Panc1 (cell line): ENCODE measurements at regions not wholly inside any gene's neighbourhood (a gene's known extent, or its start where the extent isn't known, plus 50 kb on each side); places are given as distances from the start of the nearest gene placed in this dataset.

Experiments
- ATAC-seq: fragments of 200-7000 bp; cut with Tn5 transposase; 2 replicates; pipeline ENCODE4 v1.9.1; 2020; ENCODE audit warnings: mild to moderate bottlenecking, moderate library complexity
- BruUV-seq: library from RNA; stranded (reverse); fragments of 400-500 nt; replicated peaks from 2 replicates; lab custom pipeline; 2021; lab: Mats Ljungman, UMichigan
- CTCF ChIA-PET: fragments of 300-600 bp; sonication (Branson Sonifier 250); formaldehyde crosslinking; loops from one replicate; lab custom pipeline; 2022; ENCODE audit warnings: antibody characterized with exemption; lab: Charles Lee
- POLR2A ChIA-PET: fragments of 300-600 bp; sonication (Branson Sonifier 250); formaldehyde crosslinking; loops from one replicate; lab custom pipeline; 2022; ENCODE audit warnings: antibody characterized with exemption; lab: Charles Lee
- DNase-seq: peaks from one replicate; pipeline ENCODE4 v3.0.0-alpha.2; 2010; ENCODE audit warnings: low read depth, low spot score
- H3K27ac ChIP-seq: 2 replicates; pipeline ENCODE4 v1.5.1; 2011; ENCODE audit warnings: mild to moderate bottlenecking, low read length, inconsistent platforms
- H3K27me3 ChIP-seq: fragments of 200-500 bp; sonication (Bioruptor generic); 2 replicates; pipeline ENCODE4 v1.6.0; 2014; ENCODE audit warnings: low read length, inconsistent platforms; ENCODE audit not compliant: control insufficient read depth, insufficient read depth
- H3K36me3 ChIP-seq: fragments of 200-500 bp; sonication (Bioruptor generic); 2 replicates; pipeline ENCODE4 v1.5.1; 2014; ENCODE audit warnings: inconsistent platforms, mild to moderate bottlenecking, low read length, moderate library complexity; ENCODE audit not compliant: control insufficient read depth, insufficient read depth
- H3K4me1 ChIP-seq: 2 replicates; pipeline ENCODE4 v1.5.1; 2011; ENCODE audit warnings: inconsistent platforms, mild to moderate bottlenecking, low read length, moderate library complexity; ENCODE audit not compliant: control insufficient read depth, insufficient read depth
- H3K4me3 ChIP-seq, 2 experiments: 2 replicates each; pipeline ENCODE4 v1.5.1; 2011 to 2012; ENCODE audit warnings: low read depth in 2 of 2, low read length in 2 of 2, mild to moderate bottlenecking in 2 of 2, inconsistent platforms in 1 of 2, moderate library complexity in 1 of 2
- H3K9me3 ChIP-seq: fragments of 200-500 bp; sonication (Bioruptor generic); 2 replicates; pipeline ENCODE4 v1.5.1; 2014; ENCODE audit warnings: low read depth, mild to moderate bottlenecking, inconsistent platforms, low read length, moderate library complexity; ENCODE audit not compliant: control insufficient read depth, insufficient read depth
- CTCF ChIP-seq: fragments of 450-650 bp; IDR thresholded peaks from 2 replicates; pipeline ENCODE4 v1.5.1; 2017; ENCODE audit warnings: mild to moderate bottlenecking
- POLR2AphosphoS5 ChIP-seq: IDR thresholded peaks from 2 replicates; pipeline ENCODE4 v1.6.1; 2012; ENCODE audit warnings: mild to moderate bottlenecking, low read depth, low read length, moderate library complexity
- REST ChIP-seq, 2 experiments: IDR thresholded peaks; 2 replicates each; pipeline ENCODE4 v1.6.1; 2011 to 2012; ENCODE audit warnings: low read depth in 2 of 2, control low read depth in 1 of 2, low read length in 1 of 2, mild to moderate bottlenecking in 1 of 2, moderate library complexity in 1 of 2; ENCODE audit not compliant: insufficient read depth in 1 of 2
- SIN3A ChIP-seq: IDR thresholded peaks from 2 replicates; pipeline ENCODE4 v1.6.1; 2012; ENCODE audit warnings: low read depth, mild to moderate bottlenecking, low read length, moderate library complexity, borderline replicate concordance; ENCODE audit not compliant: insufficient read depth
- TCF7L2 ChIP-seq: IDR thresholded peaks from 2 replicates; pipeline ENCODE4 v1.6.1; 2011; ENCODE audit warnings: mild to moderate bottlenecking, low read depth, low read length, inconsistent platforms
- in situ Hi-C: cut with HindIII; loops from 2 replicates; pipeline ENCODE4 v1.10.0; 2016; ENCODE audit warnings: low sequenced_read_pairs, low pct_unique_long_range_greater_than_20kb
- intact Hi-C: fragments of 100-400 bp; cut with micrococcal nuclease; formaldehyde crosslinking; loops from one replicate; pipeline ENCODE4 v1.10.0; 2022; ENCODE audit not compliant: unreplicated experiment

- in situ Hi-C loops: no loop called here
- Histone ChIP-seq H3K4me1 (no peaks in the 10 kb centered on the region), H3K27ac (no peak overlapping the region), H3K27me3 (no peaks in the 10 kb centered on the region), H3K4me3 (no peak overlapping the region), H3K9me3 (no peaks in the 10 kb centered on the region), H3K36me3 (no peaks in the 10 kb centered on the region)
- BruUV-seq: no TSS peak
- CTCF ChIA-PET: no interaction called here
- POLR2A ChIA-PET: no interaction called here
- ATAC-seq: no peak
- DNase-seq: no peak
- intact Hi-C loops: no loop called here
- TF ChIP-seq REST (IDR thresholded peaks at IDR 0.05; ENCODE audit: insufficient read depth in 1 of 2, low read depth in 2 of 2, low read length in 1 of 2) (no peak), TCF7L2 (no peak), CTCF (no peak), SIN3A (no peak), POLR2AphosphoS5 (no peak)
These were observed 545.5 kb upstream of the ARGLU1 start for GRCh38 chr13:107113387-107113786.

DNA sequence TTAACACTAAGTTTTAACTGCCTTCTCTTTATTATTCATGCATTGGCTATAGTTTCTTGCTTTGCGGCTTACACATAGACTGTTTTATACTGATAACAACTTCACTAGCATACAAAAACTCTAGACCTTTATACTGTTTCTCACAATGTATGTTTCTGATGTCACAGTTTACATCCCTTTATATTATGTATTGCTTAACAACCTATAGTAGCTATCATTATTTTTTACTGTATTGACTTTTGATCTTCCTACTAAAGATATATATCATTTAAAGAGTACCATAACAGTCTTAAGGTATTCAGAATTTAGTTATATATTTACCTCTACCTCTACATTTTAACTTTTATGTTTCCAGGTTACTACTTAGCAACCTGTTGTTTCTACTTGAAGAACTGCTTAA lies 543.3 kb upstream of the ARGLU1 start:
- intact Hi-C loops (no loop called here), in situ Hi-C loops (no loop called here)
- Histone ChIP-seq H3K36me3 (no peaks in the 10 kb centered on the region), H3K4me1 (no peaks in the 10 kb centered on the region), H3K9me3 (no peaks in the 10 kb centered on the region), H3K4me3 (no peak overlapping the region), H3K27me3 (no peaks in the 10 kb centered on the region), H3K27ac (no peak overlapping the region)
- ChIA-PET POLR2A (no interaction called here), CTCF (no interaction called here)
- no TSS peak for BruUV-seq
- DNase-seq: no peak
- TF ChIP-seq CTCF (no peak), POLR2AphosphoS5 (no peak), SIN3A (no peak), REST (IDR thresholded peaks at IDR 0.05; ENCODE audit: insufficient read depth in 1 of 2, low read depth in 2 of 2, low read length in 1 of 2) (no peak), TCF7L2 (no peak)
- ATAC-seq: no peak
